DMS79 (cell line): ENCODE measurements at regions not wholly inside any gene's neighbourhood (a gene's known extent, or its start where the extent isn't known, plus 50 kb on each side); places are given as distances from the start of the nearest gene placed in this dataset.
"Not testable (repeated sequence)": the region's sequence is repeated elsewhere in the genome, so short reads cannot be mapped to it uniquely, and the experiment has no call there.

Experiments used
- DNase-seq: peaks from one replicate; lab custom pipeline; 2025; lab: John Stamatoyannopoulos, UW

GRCh38 chr6:4412077-4412476 lies 276.7 kb upstream of the ECI2 start:
- DNase-seq = no peak

- DNase-seq = not testable (repeated sequence)
Measured at GRCh38 chr6:4407710-4408109, 272.3 kb upstream of the ECI2 start.

- no peak for DNase-seq
Measured at GRCh38 chr6:4405621-4406212, 270.3 kb upstream of the ECI2 start.

GRCh38 chr6:4404415-4404814 lies 269.0 kb upstream of the ECI2 start:
- no peak for DNase-seq

GRCh38 chr6:4403828-4404227 lies 268.5 kb upstream of the ECI2 start:
- DNase-seq = no peak

- no peak for DNase-seq
Measured at GRCh38 chr6:4403023-4403752, 267.8 kb upstream of the ECI2 start.

GRCh38 chr6:4402477-4402976 lies 267.2 kb upstream of the ECI2 start:
- no peak for DNase-seq

- DNase-seq = no peak
Measured at GRCh38 chr6:4401408-4402368, 266.3 kb upstream of the ECI2 start.

- no peak for DNase-seq
Measured at GRCh38 chr6:4399656-4400055, 264.3 kb upstream of the ECI2 start.

GRCh38 chr6:4398791-4399190 lies 263.4 kb upstream of the ECI2 start:
- no peak for DNase-seq

- no peak for DNase-seq
Measured at GRCh38 chr6:4397307-4397706, 261.9 kb upstream of the ECI2 start.

GRCh38 chr6:4396044-4396443 lies 260.7 kb upstream of the ECI2 start:
- DNase-seq = no peak

GRCh38 chr6:4395386-4395785 lies 260.0 kb upstream of the ECI2 start:
- no peak for DNase-seq

GRCh38 chr6:4394786-4395185 lies 259.4 kb upstream of the ECI2 start:
- DNase-seq = no peak

GRCh38 chr6:4388675-4389074 lies 253.3 kb upstream of the ECI2 start:
- DNase-seq = no peak

- no peak for DNase-seq
Measured at GRCh38 chr6:4384656-4385055, 249.3 kb upstream of the ECI2 start.

GRCh38 chr6:4383910-4384638 lies 248.7 kb upstream of the ECI2 start:
- no peak for DNase-seq

GRCh38 chr6:4382362-4382853 lies 247.0 kb upstream of the ECI2 start:
- DNase-seq = no peak

GRCh38 chr6:4381381-4381780 lies 246.0 kb upstream of the ECI2 start:
- DNase-seq = no peak

- DNase-seq = no peak
Measured at GRCh38 chr6:4380881-4381281, 245.5 kb upstream of the ECI2 start.

- no peak for DNase-seq
Measured at GRCh38 chr6:4379958-4380357, 244.6 kb upstream of the ECI2 start.
